HepG2 (cell line): ENCODE measurements at regions not wholly inside any gene's neighbourhood (a gene's known extent, or its start where the extent isn't known, plus 50 kb on each side); places are given as distances from the start of the nearest gene placed in this dataset.

Experiments used
- ARNT ChIP-seq: fragments of 450-650 bp; IDR thresholded peaks from 2 replicates; pipeline ENCODE4 v1.6.1; 2017
- BRD4 ChIP-seq: sonication (generic); formaldehyde crosslinking; IDR thresholded peaks from 2 replicates; pipeline ENCODE4 v1.4.0; 2020; ENCODE audit warnings: missing genetic modification reagents
- EP300 ChIP-seq, 3 experiments: sonication (generic) in 1 of 3; formaldehyde crosslinking in 1 of 3; IDR thresholded peaks; 2 replicates each; pipeline versions ENCODE4 v1.5.1 to v1.6.1; 2011 to 2020; ENCODE audit warnings: low read depth in 2 of 3, low read length in 2 of 3, borderline replicate concordance in 1 of 3, improper control_type of control experiment in 1 of 3, mild to moderate bottlenecking in 1 of 3, missing genetic modification reagents in 1 of 3, moderate library complexity in 1 of 3
- FOXJ3 ChIP-seq: sonication (generic); formaldehyde crosslinking; IDR thresholded peaks from 2 replicates; pipeline ENCODE4 v1.4.0; 2020; ENCODE audit warnings: missing genetic modification reagents, mild to moderate bottlenecking, borderline replicate concordance
- GMEB2 ChIP-seq: IDR thresholded peaks from 2 replicates; pipeline ENCODE4 v1.6.1; 2016; ENCODE audit warnings: missing biosample characterization, missing genetic modification reagents, low read depth
- MIXL1 ChIP-seq: IDR thresholded peaks from 2 replicates; pipeline ENCODE4 v1.6.1; 2016
- MNT ChIP-seq: fragments of 450-650 bp; IDR thresholded peaks from 2 replicates; pipeline ENCODE4 v1.6.1; 2016
- NBN ChIP-seq: fragments of 450-650 bp; conservative IDR thresholded peaks from 2 replicates; pipeline ENCODE4 v1.6.1; 2017
- NR2F6 ChIP-seq, 2 experiments: IDR thresholded peaks; 2 replicates each; pipeline ENCODE4 v1.6.1; 2016; ENCODE audit warnings: antibody characterized with exemption in 1 of 2, mild to moderate bottlenecking in 1 of 2
- PAWR ChIP-seq: sonication (generic); formaldehyde crosslinking; IDR thresholded peaks from 2 replicates; pipeline ENCODE4 v1.4.0; 2020; ENCODE audit warnings: missing genetic modification reagents, mild to moderate bottlenecking, borderline replicate concordance
- RBFOX2 ChIP-seq: fragments of 200-400 bp; formaldehyde crosslinking; IDR thresholded peaks from 2 replicates; pipeline ENCODE4 v1.6.1; 2017; ENCODE audit warnings: low read depth, mild to moderate bottlenecking, low read length
- RELA ChIP-seq: sonication (generic); formaldehyde crosslinking; IDR thresholded peaks from 2 replicates; pipeline ENCODE4 v1.4.0; 2020; ENCODE audit warnings: missing genetic modification reagents
- REPIN1 ChIP-seq: sonication (generic); formaldehyde crosslinking; IDR thresholded peaks from 2 replicates; pipeline ENCODE4 v1.8.0; 2022; ENCODE audit warnings: missing genetic modification reagents, low read depth, mild to moderate bottlenecking, borderline replicate concordance
- RORA ChIP-seq: sonication (generic); formaldehyde crosslinking; IDR thresholded peaks from 2 replicates; pipeline ENCODE4 v1.5.0; 2020; ENCODE audit warnings: mild to moderate bottlenecking, missing genetic modification reagents, moderate library complexity
- SMARCC2 ChIP-seq: fragments of 450-650 bp; IDR thresholded peaks from 2 replicates; pipeline ENCODE4 v1.6.1; 2017; ENCODE audit warnings: antibody characterized with exemption, mild to moderate bottlenecking
- SRSF9 ChIP-seq: fragments of 200-400 bp; formaldehyde crosslinking; IDR thresholded peaks from 2 replicates; pipeline ENCODE4 v1.6.1; 2018; ENCODE audit warnings: borderline replicate concordance, mild to moderate bottlenecking, low read depth, low read length; ENCODE audit not compliant: insufficient read depth, poor library complexity, severe bottlenecking
- TOE1 ChIP-seq: sonication (generic); formaldehyde crosslinking; IDR thresholded peaks from 2 replicates; pipeline ENCODE4 v1.4.0; 2020; ENCODE audit warnings: mild to moderate bottlenecking, missing genetic modification reagents
- ZBTB43 ChIP-seq: sonication (generic); formaldehyde crosslinking; conservative IDR thresholded peaks from 2 replicates; pipeline ENCODE4 v1.4.0; 2020; ENCODE audit warnings: missing genetic modification reagents
- ZFP82 ChIP-seq: sonication (generic); formaldehyde crosslinking; IDR thresholded peaks from 2 replicates; pipeline ENCODE4 v1.5.1; 2020; ENCODE audit warnings: mild to moderate bottlenecking, missing genetic modification reagents, borderline replicate concordance
- ZFY ChIP-seq: sonication (generic); formaldehyde crosslinking; IDR thresholded peaks from 2 replicates; pipeline ENCODE4 v1.4.0; 2020; ENCODE audit warnings: missing genetic modification reagents
- ZIK1 ChIP-seq: sonication (generic); formaldehyde crosslinking; IDR thresholded peaks from 2 replicates; pipeline ENCODE4 v1.5.0; 2020; ENCODE audit warnings: mild to moderate bottlenecking, low read depth, missing genetic modification reagents, borderline replicate concordance
- ZKSCAN8 ChIP-seq: IDR thresholded peaks from 2 replicates; pipeline ENCODE4 v1.6.1; 2016; ENCODE audit warnings: borderline replicate concordance, missing genetic modification reagents, missing compliant biosample characterization
- ZNF138 ChIP-seq: sonication (generic); formaldehyde crosslinking; IDR thresholded peaks from 2 replicates; pipeline ENCODE4 v1.5.0; 2020; ENCODE audit warnings: mild to moderate bottlenecking, low read depth, missing genetic modification reagents
- ZNF674 ChIP-seq: sonication (generic); formaldehyde crosslinking; IDR thresholded peaks from 2 replicates; pipeline ENCODE4 v1.5.0; 2020; ENCODE audit warnings: low read depth, mild to moderate bottlenecking, missing genetic modification reagents
- ZNF709 ChIP-seq: sonication (generic); formaldehyde crosslinking; IDR thresholded peaks from 2 replicates; pipeline ENCODE4 v1.5.0; 2020; ENCODE audit warnings: mild to moderate bottlenecking, missing genetic modification reagents
- ZNF782 ChIP-seq: sonication (generic); formaldehyde crosslinking; IDR thresholded peaks from 2 replicates; pipeline ENCODE4 v1.4.0; 2020; ENCODE audit warnings: missing genetic modification reagents, mild to moderate bottlenecking, borderline replicate concordance
- ZSCAN12 ChIP-seq: sonication (generic); formaldehyde crosslinking; IDR thresholded peaks from 2 replicates; pipeline ENCODE4 v1.9.0; 2021; ENCODE audit warnings: mild to moderate bottlenecking, missing genetic modification reagents
- ZSCAN20 ChIP-seq: sonication (generic); formaldehyde crosslinking; IDR thresholded peaks from 2 replicates; pipeline ENCODE4 v1.4.0; 2020; ENCODE audit warnings: missing genetic modification reagents, mild to moderate bottlenecking, borderline replicate concordance

- TF ChIP-seq RBFOX2 (no peak), PAWR (CRISPR knock-in tag) (no peak), MIXL1 (CRISPR knock-in tag) (0 out of 2 replicates have a peak, but pooled peaks have one; percentile 22), TOE1 (CRISPR knock-in tag) (no peak), RORA (CRISPR knock-in tag) (no peak), REPIN1 (CRISPR knock-in tag) (no peak; the same call in 1 of the 2 replicates), ZKSCAN8 (CRISPR knock-in tag) (0 out of 2 replicates have a peak, but pooled peaks have one; percentile 51), NBN (no peak), FOXJ3 (CRISPR knock-in tag) (peak; percentile 82; the same call in 1 of the 2 replicates), SRSF9 (no peak), ZNF138 (no peak), ZFY (CRISPR knock-in tag) (no peak), SMARCC2 (no peak), ZFP82 (CRISPR knock-in tag) (no peak), RELA (no peak), ZNF782 (CRISPR knock-in tag) (no peak), GMEB2 (CRISPR knock-in tag) (no peak), ZNF674 (CRISPR knock-in tag) (no peak), ZSCAN12 (CRISPR knock-in tag) (no peak), ZSCAN20 (CRISPR knock-in tag) (no peak), BRD4 (CRISPR knock-in tag) (no peak), ARNT (no peak), ZBTB43 (CRISPR knock-in tag) (0 out of 2 replicates have a peak, but pooled peaks have one; percentile 12), MNT (no peak), EP300 (IDR thresholded peaks at IDR 0.05; ENCODE audit: low read depth in 2 of 2, low read length in 2 of 2) (peak in 1 of 2 experiments; percentile 90; a peak in 2 of 4 replicates), EP300 (CRISPR knock-in tag; IDR thresholded peaks at IDR 0.05; ENCODE audit: borderline replicate concordance) (peak; percentile 67; the same call in 1 of the 2 replicates), NR2F6 (IDR thresholded peaks at IDR 0.05) (peak; percentile 88), NR2F6 (CRISPR knock-in tag; IDR thresholded peaks at IDR 0.05) (peak; percentile 68), ZNF709 (CRISPR knock-in tag) (no peak), ZIK1 (CRISPR knock-in tag) (no peak)
These were observed 63.4 kb upstream of the CARD18 start (continued) for GRCh38 chr11:105202844-105203548.
